Activated CD8-positive, alpha-beta memory T cell treated with anti-CD3 and anti-CD28 coated beads, Interleukin-2, amount 50 U/mL, for 48 hours (primary cell): ENCODE measurements at regions not wholly inside any gene's neighbourhood (a gene's known extent, or its start where the extent isn't known, plus 50 kb on each side); places are given as distances from the start of the nearest gene placed in this dataset.
"Not testable (repeated sequence)": the region's sequence is repeated elsewhere in the genome, so short reads cannot be mapped to it uniquely, and the experiment has no call there.

Source experiments
- DNase-seq: peaks from one replicate; pipeline ENCODE4 v3.0.0-alpha.2; 2020

GRCh38 chr3:187466306-187466705 is 98.1 kb downstream of the RTP4 start:
- DNase-seq: not testable (repeated sequence)

- no peak for DNase-seq
These were observed 97.3 kb downstream of the RTP4 start for GRCh38 chr3:187465503-187465902.

- no peak for DNase-seq
These were observed 96.5 kb downstream of the RTP4 start for GRCh38 chr3:187464682-187465081.

GRCh38 chr3:187458921-187459320 is 90.7 kb downstream of the RTP4 start:
- no peak for DNase-seq

GRCh38 chr3:187458383-187458782 is 90.2 kb downstream of the RTP4 start:
- no peak for DNase-seq

GRCh38 chr3:187456250-187456649 is 88.1 kb downstream of the RTP4 start:
- DNase-seq: no peak

GRCh38 chr3:187454085-187454815 is 86.1 kb downstream of the RTP4 start:
- no peak for DNase-seq

- no peak for DNase-seq
These were observed 82.4 kb downstream of the RTP4 start for GRCh38 chr3:187450431-187451190.

GRCh38 chr3:187448674-187449073 is 80.5 kb downstream of the RTP4 start:
- DNase-seq: no peak

- no peak for DNase-seq
These were observed 79.6 kb downstream of the RTP4 start for GRCh38 chr3:187447737-187448136.

- no peak for DNase-seq
These were observed 77.2 kb downstream of the RTP4 start for GRCh38 chr3:187445356-187445755.

- no peak for DNase-seq
These were observed 66.3 kb downstream of the RTP4 start for GRCh38 chr3:187434524-187434923.

- DNase-seq: no peak
These were observed 62.4 kb downstream of the RTP4 start for GRCh38 chr3:187430576-187430975.
